ENCODE measurements at regions not wholly inside any gene's neighbourhood (a gene's known extent, or its start where the extent isn't known, plus 50 kb on each side); places are given as distances from the start of the nearest gene placed in this dataset.

- DNase-seq (ENCODE audit: low read depth in 2 of 2): no peak
Observed at GRCh38 chr2:144580521-144581161, 60.7 kb upstream of the ZEB2 start.

GRCh38 chr2:144579556-144579955 lies 59.6 kb upstream of the ZEB2 start:
- no peak for DNase-seq (ENCODE audit: low read depth in 2 of 2)

- no peak for DNase-seq (ENCODE audit: low read depth in 2 of 2)
Observed at GRCh38 chr2:144578099-144578498, 58.2 kb upstream of the ZEB2 start.

GRCh38 chr2:144572977-144573376 lies 53.1 kb upstream of the ZEB2 start:
- no peak for DNase-seq (ENCODE audit: low read depth in 2 of 2)

- DNase-seq (ENCODE audit: low read depth in 2 of 2): no peak
Observed at GRCh38 chr2:144571770-144572169, 51.9 kb upstream of the ZEB2 start.

GRCh38 chr2:144570566-144570965 lies 50.6 kb upstream of the ZEB2 start:
- no peak for DNase-seq (ENCODE audit: low read depth in 2 of 2)

All from dermis microvascular lymphatic vessel endothelial cell (primary cell).